ENCODE measurements at regions not wholly inside any gene's neighbourhood (a gene's known extent, or its start where the extent isn't known, plus 50 kb on each side); places are given as distances from the start of the nearest gene placed in this dataset.
"Not testable (repeated sequence)": the region's sequence is repeated elsewhere in the genome, so short reads cannot be mapped to it uniquely, and the experiment has no call there.

- Mint-ChIP-seq H3K27me3 (ENCODE audit: low read depth in 3 of 3) (peaks cover 2 to 10% (median 2%) of the 10 kb centered on the region in 3 donors), H3K9me3 (no peaks in the 10 kb centered on the region), H3K36me3 (no peaks in the 10 kb centered on the region), H3K27ac (no peak overlapping the region), H3K4me1 (no peaks in the 10 kb centered on the region), H3K4me3 (no peak overlapping the region)
- DNase-seq, result no peak
Observed at GRCh38 chr5:62182802-62183201, 123.2 kb upstream of the KIF2A start.

- no peak overlapping the region for H3K27ac Mint-ChIP-seq
- no peaks in the 10 kb centered on the region for H3K4me1 Mint-ChIP-seq
- H3K36me3 Mint-ChIP-seq, result no peaks in the 10 kb centered on the region
- no peak overlapping the region for H3K4me3 Mint-ChIP-seq
- DNase-seq, result no peak
- H3K9me3 Mint-ChIP-seq, result no peaks in the 10 kb centered on the region
- H3K27me3 Mint-ChIP-seq (ENCODE audit: low read depth in 3 of 3), result peaks cover 2 to 12% (median 2%) of the 10 kb centered on the region in 3 donors
Observed at GRCh38 chr5:62183727-62184126, 122.3 kb upstream of the KIF2A start.

GRCh38 chr5:62184444-62184843 is 121.6 kb upstream of the KIF2A start:
- H3K4me1 Mint-ChIP-seq, result no peaks in the 10 kb centered on the region
- no peaks in the 10 kb centered on the region for H3K36me3 Mint-ChIP-seq
- H3K9me3 Mint-ChIP-seq, result no peaks in the 10 kb centered on the region
- no peak for DNase-seq
- H3K4me3 Mint-ChIP-seq, result no peak overlapping the region
- no peak overlapping the region for H3K27ac Mint-ChIP-seq
- peaks cover 2 to 12% (median 2%) of the 10 kb centered on the region in 3 donors for H3K27me3 Mint-ChIP-seq (ENCODE audit: low read depth in 3 of 3)

- Mint-ChIP-seq H3K9me3 (peaks cover 0 to 6% (median 1%) of the 10 kb centered on the region in 6 donors), H3K27me3 (ENCODE audit: low read depth in 3 of 3) (peaks cover 0 to 15% (median 2%) of the 10 kb centered on the region in 3 donors), H3K4me3 (no peak overlapping the region), H3K36me3 (peaks cover 0 to 4% (median 0%) of the 10 kb centered on the region in 3 donors), H3K4me1 (no peaks in the 10 kb centered on the region), H3K27ac (no peak overlapping the region)
- DNase-seq, result no peak
Observed at GRCh38 chr5:62190173-62190572, 115.8 kb upstream of the KIF2A start.

GRCh38 chr5:62190931-62191330 is 115.1 kb upstream of the KIF2A start:
- no peak overlapping the region for H3K4me3 Mint-ChIP-seq
- H3K36me3 Mint-ChIP-seq, result peaks cover 0 to 4% (median 0%) of the 10 kb centered on the region in 3 donors
- no peak for DNase-seq
- no peaks in the 10 kb centered on the region for H3K4me1 Mint-ChIP-seq
- no peak overlapping the region for H3K27ac Mint-ChIP-seq
- peaks cover 0 to 6% (median 1%) of the 10 kb centered on the region in 6 donors for H3K9me3 Mint-ChIP-seq
- peaks cover 0 to 11% (median 2%) of the 10 kb centered on the region in 3 donors for H3K27me3 Mint-ChIP-seq (ENCODE audit: low read depth in 3 of 3)

GRCh38 chr5:62192958-62193357 is 113.0 kb upstream of the KIF2A start:
- no peak overlapping the region for H3K27ac Mint-ChIP-seq
- H3K4me3 Mint-ChIP-seq, result no peak overlapping the region
- H3K36me3 Mint-ChIP-seq, result peaks cover 0 to 4% (median 0%) of the 10 kb centered on the region in 3 donors
- H3K27me3 Mint-ChIP-seq (ENCODE audit: low read depth in 3 of 3), result peaks cover 1 to 6% (median 2%) of the 10 kb centered on the region in 3 donors
- H3K9me3 Mint-ChIP-seq, result peaks cover 0 to 6% (median 1%) of the 10 kb centered on the region in 6 donors
- H3K4me1 Mint-ChIP-seq, result no peaks in the 10 kb centered on the region
- DNase-seq, result no peak

GRCh38 chr5:62196532-62196931 is 109.5 kb upstream of the KIF2A start:
- not testable (repeated sequence) for H3K4me3 Mint-ChIP-seq; DNase-seq; H3K36me3 Mint-ChIP-seq; H3K27me3 Mint-ChIP-seq (ENCODE audit: low read depth in 3 of 3); H3K27ac Mint-ChIP-seq; H3K4me1 Mint-ChIP-seq; H3K9me3 Mint-ChIP-seq

GRCh38 chr5:62197697-62198096 is 108.3 kb upstream of the KIF2A start:
- no peaks in the 10 kb centered on the region for H3K4me1 Mint-ChIP-seq
- peaks cover 0 to 2% (median 0%) of the 10 kb centered on the region in 6 donors for H3K9me3 Mint-ChIP-seq
- no peak overlapping the region for H3K4me3 Mint-ChIP-seq
- H3K36me3 Mint-ChIP-seq, result no peaks in the 10 kb centered on the region
- no peak overlapping the region for H3K27ac Mint-ChIP-seq
- peaks cover 1 to 6% (median 5%) of the 10 kb centered on the region in 3 donors for H3K27me3 Mint-ChIP-seq (ENCODE audit: low read depth in 3 of 3)
- DNase-seq, result no peak

GRCh38 chr5:62198421-62198820 is 107.6 kb upstream of the KIF2A start:
- Mint-ChIP-seq H3K36me3 (no peaks in the 10 kb centered on the region), H3K4me3 (no peak overlapping the region), H3K27ac (no peak overlapping the region), H3K9me3 (no peaks in the 10 kb centered on the region), H3K27me3 (ENCODE audit: low read depth in 3 of 3) (peaks cover 1 to 5% (median 4%) of the 10 kb centered on the region in 3 donors), H3K4me1 (no peaks in the 10 kb centered on the region)
- no peak for DNase-seq

GRCh38 chr5:62199792-62200716 is 106.0 kb upstream of the KIF2A start:
- DNase-seq, result no peak
- Mint-ChIP-seq H3K27me3 (ENCODE audit: low read depth in 3 of 3) (peaks cover 1 to 11% (median 5%) of the 10 kb centered on the region in 3 donors), H3K4me3 (no peak overlapping the region), H3K36me3 (no peaks in the 10 kb centered on the region), H3K27ac (no peak overlapping the region), H3K9me3 (no peaks in the 10 kb centered on the region), H3K4me1 (no peaks in the 10 kb centered on the region)

GRCh38 chr5:62206150-62206829 is 99.7 kb upstream of the KIF2A start:
- H3K9me3 Mint-ChIP-seq, result no peaks in the 10 kb centered on the region
- peaks cover 0 to 19% (median 3%) of the 10 kb centered on the region in 3 donors for H3K27me3 Mint-ChIP-seq (ENCODE audit: low read depth in 3 of 3)
- H3K27ac Mint-ChIP-seq, result no peak overlapping the region
- no peak for DNase-seq
- no peaks in the 10 kb centered on the region for H3K4me1 Mint-ChIP-seq
- no peak overlapping the region for H3K4me3 Mint-ChIP-seq
- no peaks in the 10 kb centered on the region for H3K36me3 Mint-ChIP-seq

GRCh38 chr5:62208218-62208852 is 97.7 kb upstream of the KIF2A start:
- Mint-ChIP-seq H3K9me3 (no peaks in the 10 kb centered on the region), H3K27me3 (ENCODE audit: low read depth in 3 of 3) (peaks cover 0 to 20% (median 3%) of the 10 kb centered on the region in 3 donors), H3K27ac (no peak overlapping the region), H3K4me3 (no peak overlapping the region), H3K36me3 (no peaks in the 10 kb centered on the region), H3K4me1 (no peaks in the 10 kb centered on the region)
- no peak for DNase-seq

GRCh38 chr5:62211405-62211804 is 94.6 kb upstream of the KIF2A start:
- Mint-ChIP-seq H3K9me3 (no peaks in the 10 kb centered on the region), H3K27ac (no peak overlapping the region), H3K4me1 (no peaks in the 10 kb centered on the region), H3K36me3 (no peaks in the 10 kb centered on the region), H3K4me3 (no peak overlapping the region), H3K27me3 (ENCODE audit: low read depth in 3 of 3) (peaks cover 0 to 15% (median 3%) of the 10 kb centered on the region in 3 donors)
- no peak for DNase-seq

GRCh38 chr5:62212648-62213047 is 93.4 kb upstream of the KIF2A start:
- Mint-ChIP-seq H3K27ac (no peak overlapping the region), H3K36me3 (no peaks in the 10 kb centered on the region), H3K4me1 (no peaks in the 10 kb centered on the region), H3K4me3 (no peak overlapping the region), H3K9me3 (no peaks in the 10 kb centered on the region), H3K27me3 (ENCODE audit: low read depth in 3 of 3) (peaks cover 0 to 11% (median 3%) of the 10 kb centered on the region in 3 donors)
- DNase-seq, result no peak

Data from immature natural killer cell (primary cell).